HepG2 (cell line): ENCODE measurements at regions not wholly inside any gene's neighbourhood (a gene's known extent, or its start where the extent isn't known, plus 50 kb on each side); places are given as distances from the start of the nearest gene placed in this dataset.

Experiments
- ATAC-seq: fragments of 200-7000 bp; cut with Tn5 transposase; 3 replicates; pipeline ENCODE4 v1.9.1; 2020; ENCODE audit warnings: mild to moderate bottlenecking, moderate library complexity
- BruUV-seq: library from RNA; stranded (reverse); fragments of 400-500 nt; replicated peaks from 2 replicates; lab custom pipeline; 2021; lab: Mats Ljungman, UMichigan
- CTCF ChIA-PET: fragments of 300-600 bp; formaldehyde crosslinking; extraction: SDS; loops from one replicate; lab custom pipeline; 2021; ENCODE audit warnings: low total read pairs, inconsistent platforms, low intra/inter-chr PET ratio; lab: Yijun Ruan, JAX
- POLR2A ChIA-PET: fragments of 350-600 bp; sonication (Branson Sonifier 250); formaldehyde crosslinking; loops from one replicate; lab custom pipeline; 2020; ENCODE audit warnings: antibody characterized with exemption, inconsistent platforms; lab: Yijun Ruan, JAX
- DNase-seq: peaks from one replicate; pipeline ENCODE4 v3.0.0-alpha.2; 2015; ENCODE audit warnings: low spot score
- FAIRE-seq: peaks from 3 replicates; lab custom pipeline; 2011; peaks lifted over from hg19 to GRCh38; lab: Jason Lieb, UNC
- H2AFZ ChIP-seq: one replicate; pipeline ENCODE4 v1.6.1; 2011; ENCODE audit warnings: low read length, inconsistent platforms
- H3K27ac ChIP-seq: fragments of 300-600 bp; 3 replicates; pipeline ENCODE4 v1.8.0; 2011; ENCODE audit warnings: mixed run types, mild to moderate bottlenecking, mixed read lengths, low read length, inconsistent platforms; ENCODE audit not compliant: insufficient read depth; ENCODE audit errors: extremely low read length
- H3K27me3 ChIP-seq, 2 experiments: fragments of 200-600 bp in 1 of 2; 2 replicates in 1 of 2; 3 replicates in 1 of 2; pipeline versions ENCODE4 v1.6.0 to v1.8.0; 2011; ENCODE audit warnings: low read length in 2 of 2, mild to moderate bottlenecking in 2 of 2, moderate library complexity in 2 of 2, inconsistent platforms in 1 of 2; ENCODE audit not compliant: insufficient read depth in 2 of 2, control insufficient read depth in 1 of 2
- H3K36me3 ChIP-seq, 2 experiments: fragments of 200-600 bp in 1 of 2; replicated peaks in 1 of 2; 2 replicates in 1 of 2; 3 replicates in 1 of 2; pipeline versions ENCODE4 v1.5.1 to v1.8.0; 2011; ENCODE audit warnings: low read length in 2 of 2, inconsistent platforms in 1 of 2; ENCODE audit not compliant: insufficient read depth in 2 of 2, control insufficient read depth in 1 of 2
- H3K4me1 ChIP-seq: 2 replicates; pipeline ENCODE4 v1.5.1; 2012; ENCODE audit warnings: low read length, inconsistent platforms; ENCODE audit not compliant: insufficient read depth
- H3K4me2 ChIP-seq: 2 replicates; pipeline ENCODE4 v1.6.0; 2011; ENCODE audit warnings: low read depth, low read length, inconsistent platforms
- H3K4me3 ChIP-seq, 3 experiments: fragments of 200-600 bp in 1 of 3; sonication (generic), shearing (Covaris generic) in 1 of 3; replicated peaks in 1 of 3; 2 replicates each; pipeline ENCODE4 v1.5.1; 2011 to 2016; ENCODE audit warnings: low read length in 3 of 3, inconsistent platforms in 2 of 3, low read depth in 2 of 3, mild to moderate bottlenecking in 2 of 3, control low read depth in 1 of 3, mixed read lengths in 1 of 3; ENCODE audit not compliant: insufficient read depth in 1 of 3
- H3K79me2 ChIP-seq: one replicate; pipeline ENCODE4 v1.6.1; 2011; ENCODE audit warnings: low read length, inconsistent platforms; ENCODE audit not compliant: insufficient read depth
- H3K9ac ChIP-seq: 2 replicates; pipeline ENCODE4 v1.6.0; 2011; ENCODE audit warnings: mild to moderate bottlenecking, low read depth, low read length, inconsistent platforms; ENCODE audit not compliant: insufficient read depth
- H3K9me3 ChIP-seq: 2 replicates; pipeline ENCODE4 v1.5.1; 2012; ENCODE audit warnings: mild to moderate bottlenecking, low read length
- H4K20me1 ChIP-seq: 2 replicates; pipeline ENCODE4 v1.6.0; 2011; ENCODE audit warnings: inconsistent platforms, mild to moderate bottlenecking, low read length, moderate library complexity; ENCODE audit not compliant: insufficient read depth
- CHD4 ChIP-seq: fragments of 200-600 bp; sonication (generic); IDR thresholded peaks from 2 replicates; pipeline ENCODE4 v1.7.0; 2017; ENCODE audit warnings: mild to moderate bottlenecking, low read length, borderline replicate concordance
- KIAA2018 ChIP-seq: sonication (generic); formaldehyde crosslinking; IDR thresholded peaks from 2 replicates; pipeline ENCODE4 v1.5.0; 2020; ENCODE audit warnings: mild to moderate bottlenecking, missing genetic modification reagents, borderline replicate concordance
- RCOR2 ChIP-seq: IDR thresholded peaks from 2 replicates; pipeline ENCODE4 v1.6.1; 2016; ENCODE audit warnings: missing biosample characterization, missing genetic modification reagents
- ZNF24 ChIP-seq: fragments of 450-650 bp; IDR thresholded peaks from 2 replicates; pipeline ENCODE4 v1.6.1; 2017; ENCODE audit warnings: antibody characterized with exemption, mild to moderate bottlenecking
- ZNF552 ChIP-seq: sonication (generic); formaldehyde crosslinking; IDR thresholded peaks from 2 replicates; pipeline ENCODE4 v1.9.0; 2022; ENCODE audit warnings: missing genetic modification reagents, mild to moderate bottlenecking, borderline replicate concordance
- WGBS: methylation state at CpG from one replicate; pipeline ENCODE4 v1.1.6; 2017; ENCODE audit warnings: low lambda C conversion rate; 5-methylcytosine and 5-hydroxymethylcytosine counted together
- in situ Hi-C: cut with HindIII; loops from 2 replicates; pipeline ENCODE4 v1.10.0; 2017; ENCODE audit warnings: low pct_unique_long_range_greater_than_20kb; ENCODE audit not compliant: extremely low pct_ligation_motif_present
- intact Hi-C: fragments of 100-400 bp; cut with micrococcal nuclease; formaldehyde crosslinking; loops from one replicate; pipeline ENCODE4 v1.10.0; 2022; ENCODE audit not compliant: unreplicated experiment

- no peak overlapping the region for H3K27ac ChIP-seq
- intact Hi-C loops (no loop called here), in situ Hi-C loops (no loop called here)
- no peak overlapping the region for H2AFZ ChIP-seq
- ChIA-PET CTCF (no interaction called here), POLR2A (no interaction called here)
- no peak overlapping the region for H3K9ac ChIP-seq
- no peaks in the 10 kb centered on the region for H3K36me3 ChIP-seq
- BruUV-seq = no TSS peak
- TF ChIP-seq RCOR2 (CRISPR knock-in tag) (no peak), ZNF552 (CRISPR knock-in tag) (no peak), CHD4 (no peak)
- H3K79me2 ChIP-seq = no peaks in the 10 kb centered on the region
- no peaks in the 10 kb centered on the region for H3K27me3 ChIP-seq
- no peaks in the 10 kb centered on the region for H3K4me1 ChIP-seq
- FAIRE-seq = no peak
- H4K20me1 ChIP-seq = no peaks in the 10 kb centered on the region
- no peaks in the 10 kb centered on the region for H3K9me3 ChIP-seq
- DNase-seq = no peak
- no peak for ATAC-seq
- no peak overlapping the region for H3K4me3 ChIP-seq
- H3K4me2 ChIP-seq = no peak overlapping the region
These were observed 171.3 kb upstream of the C1orf87 start for GRCh38 chr1:60244906-60245305.

GRCh38 chr1:60235275-60235674 is 161.7 kb upstream of the C1orf87 start:
- WGBS = 0% methylated on average over 2 of the region's 2 CpGs
- no peak overlapping the region for H3K9ac ChIP-seq
- H3K79me2 ChIP-seq = no peaks in the 10 kb centered on the region
- H3K27me3 ChIP-seq = no peaks in the 10 kb centered on the region
- intact Hi-C loops (no loop called here), in situ Hi-C loops (no loop called here)
- DNase-seq (no peak), FAIRE-seq (no peak)
- H3K4me3 ChIP-seq = no peak overlapping the region
- no peak overlapping the region for H3K4me2 ChIP-seq
- no peak for TF ChIP-seq ZNF24
- TF ChIP-seq KIAA2018 = no peak
- TF ChIP-seq, all 625 proteins: peak for 0
- ChIA-PET POLR2A (no interaction called here), CTCF (no interaction called here)
- Histone ChIP-seq H3K27ac (no peak overlapping the region), H3K36me3 (no peaks in the 10 kb centered on the region), H3K9me3 (no peaks in the 10 kb centered on the region), H4K20me1 (no peaks in the 10 kb centered on the region), H3K4me1 (no peaks in the 10 kb centered on the region), H2AFZ (no peak overlapping the region)
- ATAC-seq = no peak
- BruUV-seq = no TSS peak
